ENCODE measurements at regions not wholly inside any gene's neighbourhood (a gene's known extent, or its start where the extent isn't known, plus 50 kb on each side); places are given as distances from the start of the nearest gene placed in this dataset.

- Histone ChIP-seq H3K23ac (ENCODE audit: insufficient read length) (no peak overlapping the region), H3K56ac (replicated peaks; ENCODE audit: insufficient read length, low read depth, low read length) (no peak overlapping the region), H2BK120ac (replicated peaks; ENCODE audit: low read depth, low read length) (no peak overlapping the region), H3K27ac (ENCODE audit: low read depth, low read length) (no peak overlapping the region), H2BK12ac (ENCODE audit: low read depth, low read length) (no peak overlapping the region), H2BK5ac (ENCODE audit: low read depth, low read length) (no peak overlapping the region), H2BK15ac (ENCODE audit: low read length) (no peak overlapping the region), H2AFZ (ENCODE audit: low read length) (no peak overlapping the region), H3K18ac (ENCODE audit: extremely low read depth, low read length) (no peak overlapping the region), H3K9ac (replicated peaks in 1 of 4; ENCODE audit: extremely low read depth in 1 of 4, low read depth in 3 of 4, low read length in 3 of 4) (no peak overlapping the region), H3K79me2 (ENCODE audit: control insufficient read depth in 1 of 2, insufficient read depth in 2 of 2, low read length in 2 of 2) (no peaks in the 10 kb centered on the region), H3K4me3 (ENCODE audit: extremely low read depth in 1 of 4, insufficient read depth in 2 of 4, low read depth in 3 of 4, low read length in 4 of 4) (no peak overlapping the region), H3K23me2 (ENCODE audit: low read depth, low read length) (no peaks in the 10 kb centered on the region), H4K8ac (ENCODE audit: extremely low read depth, insufficient read depth, low read length) (no peak overlapping the region), H3K4me2 (ENCODE audit: insufficient read depth in 1 of 2, low read depth in 2 of 2, low read length in 2 of 2) (no peak overlapping the region), H3K79me1 (ENCODE audit: low read depth, low read length) (no peaks in the 10 kb centered on the region), H2AK5ac (ENCODE audit: low read depth, low read length) (no peak overlapping the region), H2BK20ac (ENCODE audit: low read length) (no peak overlapping the region), H3K27me3 (replicated peaks in 1 of 4; ENCODE audit: control insufficient read depth in 3 of 4, extremely low read depth in 1 of 4, insufficient read depth in 3 of 4, low read length in 3 of 4) (no peaks in the 10 kb centered on the region), H3K36me3 (ENCODE audit: control insufficient read depth in 2 of 4, insufficient read depth in 4 of 4, low read length in 3 of 4) (no peaks in the 10 kb centered on the region), H3K14ac (ENCODE audit: insufficient read length) (no peak overlapping the region), H3K4me1 (replicated peaks in 1 of 4; ENCODE audit: control insufficient read depth in 3 of 4, insufficient read depth in 4 of 4, low read length in 3 of 4) (no peaks in the 10 kb centered on the region), H4K91ac (replicated peaks; ENCODE audit: insufficient read length, low read length) (no peak overlapping the region), H3K9me3 (ENCODE audit: insufficient read depth in 2 of 2, low read depth in 1 of 2, low read length in 1 of 2) (no peaks in the 10 kb centered on the region), H3K4ac (replicated peaks; ENCODE audit: insufficient read length, low read depth, low read length) (no peak overlapping the region), H4K20me1 (replicated peaks in 1 of 2; ENCODE audit: control insufficient read depth in 1 of 2, insufficient read depth in 2 of 2, low read length in 2 of 2) (no peaks in the 10 kb centered on the region), H4K5ac (ENCODE audit: insufficient read length, low read depth, low read length) (no peak overlapping the region)
- ChIA-PET POLR2A (ENCODE audit: partially characterized antibody) (no interaction called here), CTCF (ENCODE audit: partially characterized antibody) (no interaction called here)
- TF ChIP-seq CBX5 (IDR thresholded peaks at IDR 0.05; ENCODE audit: low read depth, low read length) (no peak), HDAC2 (IDR thresholded peaks at IDR 0.05; ENCODE audit: borderline replicate concordance in 1 of 2, low read depth in 2 of 2, low read length in 2 of 2) (no peak), SP4 (IDR thresholded peaks at IDR 0.05; ENCODE audit: low read length) (no peak), CTBP2 (IDR thresholded peaks at IDR 0.05; ENCODE audit: borderline replicate concordance, insufficient read depth, insufficient read length, low read length) (no peak), GTF2F1 (IDR thresholded peaks at IDR 0.05; ENCODE audit: borderline replicate concordance, low read depth, low read length) (no peak), SAP30 (IDR thresholded peaks at IDR 0.05; ENCODE audit: insufficient read depth, insufficient replicate concordance, low read length) (no peak), NANOG (IDR thresholded peaks at IDR 0.05; ENCODE audit: insufficient read depth, low read depth, low read length, poor library complexity, severe bottlenecking) (no peak), GABPA (IDR thresholded peaks at IDR 0.05; ENCODE audit: borderline replicate concordance, insufficient read depth, low read length) (no peak), SIN3A (conservative IDR thresholded peaks at IDR 0.05 in 1 of 2, IDR thresholded peaks at IDR 0.05 in 1 of 2; ENCODE audit: low read depth in 1 of 2, low read length in 2 of 2) (no peak), CBX8 (IDR thresholded peaks at IDR 0.05; ENCODE audit: borderline replicate concordance, low read depth, low read length) (no peak), ASH2L (IDR thresholded peaks at IDR 0.05; ENCODE audit: low read length) (no peak), ATF3 (IDR thresholded peaks at IDR 0.05; ENCODE audit: insufficient read depth, low read depth, low read length) (no peak), CHD2 (IDR thresholded peaks at IDR 0.05; ENCODE audit: low read length) (no peak)
- FAIRE-seq (no peak), DNase-seq (ENCODE audit: low read depth in 1 of 2, low spot score in 2 of 2) (no peak)
Measured at GRCh38 chrY:7544172-7544770, 632.7 kb upstream of the AMELY start.

Data from H1 (cell line).